Transverse colon (tissue), 4 donors: ENCODE measurements at regions not wholly inside any gene's neighbourhood (a gene's known extent, or its start where the extent isn't known, plus 50 kb on each side); places are given as distances from the start of the nearest gene placed in this dataset.

Experiments used
- DNase-seq: peaks from one replicate; pipeline ENCODE4 v3.0.0-alpha.2; 2019
- H3K27ac ChIP-seq, 4 donors: fragments of 200-600 bp; sonication (generic); 2 replicates each; pipeline ENCODE4 v1.5.1; 2016 to 2018; ENCODE audit warnings: inconsistent platforms in 4 of 4
- H3K27me3 ChIP-seq: fragments of 200-600 bp; sonication (generic); 2 replicates; pipeline ENCODE4 v1.5.1; 2017; ENCODE audit warnings: inconsistent platforms
- H3K36me3 ChIP-seq, 4 donors: fragments of 200-600 bp; sonication (generic); 2 replicates each; pipeline ENCODE4 v1.5.1; 2017 to 2019; ENCODE audit warnings: inconsistent platforms in 4 of 4
- H3K4me1 ChIP-seq, 4 donors: fragments of 200-600 bp; sonication (generic); 2 replicates each; pipeline ENCODE4 v1.5.1; 2017 to 2020; ENCODE audit warnings: inconsistent platforms in 4 of 4
- H3K4me3 ChIP-seq, 4 donors: fragments of 200-600 bp; sonication (generic); 1 replicate in 1 of 4; 2 replicates in 3 of 4; pipeline versions ENCODE4 v1.5.1 to v1.6.1; 2017 to 2019; ENCODE audit warnings: inconsistent platforms in 4 of 4
- H3K9me3 ChIP-seq, 2 donors: fragments of 200-600 bp; sonication (generic); 2 replicates each; pipeline ENCODE4 v1.5.1; 2017 to 2019; ENCODE audit warnings: inconsistent platforms in 2 of 2
- CTCF ChIP-seq, 5 experiments: fragments of 200-600 bp in 3 of 5; fragments of 450-650 bp in 2 of 5; sonication (generic) in 3 of 5; IDR thresholded peaks; 1 replicate in 2 of 5; 2 replicates in 3 of 5; pipeline ENCODE4 v1.5.1; 2016 to 2017; ENCODE audit warnings: antibody characterized with exemption in 5 of 5, inconsistent platforms in 3 of 5, mild to moderate bottlenecking in 2 of 5, moderate library complexity in 1 of 5
- EP300 ChIP-seq: sonication (generic); formaldehyde crosslinking; IDR thresholded peaks from one replicate; pipeline ENCODE4 v1.6.1; 2017; ENCODE audit warnings: antibody characterized with exemption, low read depth
- POLR2A ChIP-seq: fragments of 450-650 bp; IDR thresholded peaks from one replicate; pipeline ENCODE4 v1.6.1; 2016; ENCODE audit warnings: antibody characterized with exemption, mild to moderate bottlenecking, moderate library complexity
- POLR2AphosphoS5 ChIP-seq, 3 donors: sonication (generic); formaldehyde crosslinking; IDR thresholded peaks; one replicate each; pipeline ENCODE4 v1.6.1; 2016; ENCODE audit warnings: antibody characterized with exemption in 3 of 3
- WGBS, 2 donors: methylation state at CpG; one replicate each; pipeline ENCODE4 v1.1.5; 2018; ENCODE audit warnings: low coverage in 1 of 2; 5-methylcytosine and 5-hydroxymethylcytosine counted together
- in situ Hi-C, 4 donors: fragments of 200-750 bp; cut with MboI; loops; one replicate each; pipeline versions ENCODE4 v1.15.0 to v1.15.1; 2017; ENCODE audit warnings: low sequenced_read_pairs in 3 of 4, low pct_ligation_motif_present in 1 of 4, low pct_unique_long_range_greater_than_20kb in 1 of 4
- intact Hi-C: fragments of 100-400 bp; cut with DNase I; formaldehyde crosslinking; loops from one replicate; pipeline ENCODE4 v1.15.1; 2023; ENCODE audit warnings: low total_unique reads

GRCh38 chr3:1469248-1469647, 376.4 kb downstream of the CNTN6 start:
- in situ Hi-C loops (no loop called here), intact Hi-C loops (no loop called here)
- no peaks in the 10 kb centered on the region for H3K9me3 ChIP-seq
- no peak for TF ChIP-seq POLR2A
- no peak for TF ChIP-seq POLR2AphosphoS5 (IDR thresholded peaks at IDR 0.05)
- no peak for TF ChIP-seq CTCF (IDR thresholded peaks at IDR 0.05)
- no peak for TF ChIP-seq EP300
- H3K4me1 ChIP-seq = no peaks in the 10 kb centered on the region
- WGBS, 2 donors = 82 to 93% methylated on average over 2 of the region's 2 CpGs
- H3K36me3 ChIP-seq = no peaks in the 10 kb centered on the region
- H3K27me3 ChIP-seq = no peaks in the 10 kb centered on the region
- no peak overlapping the region for H3K4me3 ChIP-seq
- no peak overlapping the region for H3K27ac ChIP-seq
- no peak for DNase-seq

- DNase-seq = no peak
- 67 to 86% methylated on average over 2 of the region's 2 CpGs for WGBS, 2 donors
- no peak for TF ChIP-seq EP300
- no peak for TF ChIP-seq POLR2AphosphoS5 (IDR thresholded peaks at IDR 0.05)
- no peak for TF ChIP-seq POLR2A
- TF ChIP-seq CTCF (IDR thresholded peaks at IDR 0.05) = no peak
- Histone ChIP-seq H3K4me3 (no peak overlapping the region), H3K36me3 (no peaks in the 10 kb centered on the region), H3K9me3 (no peaks in the 10 kb centered on the region), H3K27ac (no peak overlapping the region), H3K27me3 (no peaks in the 10 kb centered on the region), H3K4me1 (no peaks in the 10 kb centered on the region)
- intact Hi-C loops = no loop called here
- in situ Hi-C loops = no loop called here
These were observed 376.9 kb downstream of the CNTN6 start for GRCh38 chr3:1469687-1470086.

- Histone ChIP-seq H3K27ac (no peak overlapping the region), H3K4me3 (no peak overlapping the region), H3K9me3 (no peaks in the 10 kb centered on the region), H3K4me1 (no peaks in the 10 kb centered on the region), H3K36me3 (no peaks in the 10 kb centered on the region), H3K27me3 (no peaks in the 10 kb centered on the region)
- intact Hi-C loops = no loop called here
- in situ Hi-C loops = no loop called here
- WGBS, 2 donors = 87% methylated on average over 12 of the region's 13 CpGs; no CpG with 5 or more reads in 1 of the 2 donors
- no peak for DNase-seq
- TF ChIP-seq CTCF (IDR thresholded peaks at IDR 0.05) = no peak
- TF ChIP-seq EP300 = no peak
- no peak for TF ChIP-seq POLR2A
- TF ChIP-seq POLR2AphosphoS5 (IDR thresholded peaks at IDR 0.05) = no peak
These were observed 384.8 kb downstream of the CNTN6 start for GRCh38 chr3:1477669-1478068.

GRCh38 chr3:1495466-1495865, 402.6 kb downstream of the CNTN6 start:
- Histone ChIP-seq H3K9me3 (no peaks in the 10 kb centered on the region), H3K4me3 (no peak overlapping the region), H3K27me3 (no peaks in the 10 kb centered on the region), H3K36me3 (no peaks in the 10 kb centered on the region), H3K27ac (no peak overlapping the region), H3K4me1 (no peaks in the 10 kb centered on the region)
- TF ChIP-seq POLR2AphosphoS5 (IDR thresholded peaks at IDR 0.05) (no peak), CTCF (IDR thresholded peaks at IDR 0.05) (no peak), POLR2A (no peak), EP300 (no peak)
- DNase-seq = no peak
- intact Hi-C loops = no loop called here
- in situ Hi-C loops = no loop called here
